Right ventricle myocardium inferior (tissue), 1 donor: ENCODE measurements at regions not wholly inside any gene's neighbourhood (a gene's known extent, or its start where the extent isn't known, plus 50 kb on each side); places are given as distances from the start of the nearest gene placed in this dataset.

Experiments used
- ATAC-seq: fragments of 200-7000 bp; cut with Tn5 transposase; one replicate; pipeline ENCODE4 v1.9.1; 2020; ENCODE audit warnings: mild to moderate bottlenecking, moderate library complexity
- DNase-seq: peaks from one replicate; pipeline ENCODE4 v3.0.0; 2021; ENCODE audit errors: missing footprints
- intact Hi-C: fragments of 100-400 bp; cut with DNase I; formaldehyde crosslinking; loops from one replicate; pipeline ENCODE4 v1.11.0; 2022
- donor health status: DM: no; HTN: yes; CAD: no; lungs with severe emphysema.

DNA sequence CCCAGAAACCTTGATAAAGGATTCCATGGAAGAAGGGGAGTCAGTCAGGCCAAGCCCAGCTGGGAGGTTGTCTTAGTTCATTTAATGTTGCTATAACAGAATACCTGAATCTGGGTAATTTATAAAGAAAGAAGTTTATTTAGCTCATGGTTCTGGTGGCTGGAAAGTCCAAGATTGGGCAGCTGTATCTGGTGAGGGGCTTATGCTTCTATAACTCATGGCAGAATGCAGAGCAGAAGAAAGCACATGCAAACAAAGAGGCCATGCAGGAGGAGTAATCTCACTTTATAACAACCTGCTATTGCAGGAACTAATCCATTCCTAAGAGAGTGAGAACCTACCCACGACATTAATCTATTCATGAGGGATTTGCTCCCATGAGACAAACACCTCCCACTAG lies 54.2 kb upstream of the ANKRD1 start:
- intact Hi-C loops = no loop called here
- DNase-seq = no peak
- no peak for ATAC-seq

DNA sequence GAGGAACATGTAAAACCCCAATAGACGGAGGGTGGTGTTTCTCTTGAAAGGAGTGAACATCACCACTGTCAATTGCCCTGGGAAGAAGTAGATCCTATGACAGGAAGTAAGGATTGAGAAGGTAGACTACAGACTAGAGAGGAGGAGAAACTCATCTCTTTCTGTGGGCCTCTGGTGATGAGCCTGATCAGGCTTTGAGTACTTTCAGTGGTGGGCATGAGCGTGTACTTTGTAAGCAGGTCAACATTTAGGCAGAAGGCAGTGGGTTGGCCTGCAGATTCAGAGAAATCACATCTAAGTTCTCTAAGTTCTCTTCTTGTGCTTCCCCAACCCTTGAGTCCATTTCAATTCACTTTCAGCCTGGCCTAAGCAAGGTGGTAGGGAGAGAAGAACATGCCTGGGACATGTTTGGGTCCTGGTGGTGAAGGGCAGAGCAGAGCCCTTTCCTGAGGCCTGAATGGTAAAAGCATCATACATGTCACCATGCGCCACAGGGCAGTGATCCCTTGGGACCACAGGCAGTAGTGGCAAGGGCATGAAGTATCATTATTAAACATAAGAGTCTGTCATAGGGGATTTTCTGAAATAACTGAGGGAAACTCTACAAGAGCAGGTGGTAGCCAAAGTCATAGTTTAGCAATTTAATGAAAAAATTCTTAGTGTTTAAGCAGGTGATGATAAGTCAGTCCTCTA lies 56.4 kb upstream of the ANKRD1 start:
- DNase-seq = no peak
- ATAC-seq = no peak
- intact Hi-C loops = no loop called here

DNA sequence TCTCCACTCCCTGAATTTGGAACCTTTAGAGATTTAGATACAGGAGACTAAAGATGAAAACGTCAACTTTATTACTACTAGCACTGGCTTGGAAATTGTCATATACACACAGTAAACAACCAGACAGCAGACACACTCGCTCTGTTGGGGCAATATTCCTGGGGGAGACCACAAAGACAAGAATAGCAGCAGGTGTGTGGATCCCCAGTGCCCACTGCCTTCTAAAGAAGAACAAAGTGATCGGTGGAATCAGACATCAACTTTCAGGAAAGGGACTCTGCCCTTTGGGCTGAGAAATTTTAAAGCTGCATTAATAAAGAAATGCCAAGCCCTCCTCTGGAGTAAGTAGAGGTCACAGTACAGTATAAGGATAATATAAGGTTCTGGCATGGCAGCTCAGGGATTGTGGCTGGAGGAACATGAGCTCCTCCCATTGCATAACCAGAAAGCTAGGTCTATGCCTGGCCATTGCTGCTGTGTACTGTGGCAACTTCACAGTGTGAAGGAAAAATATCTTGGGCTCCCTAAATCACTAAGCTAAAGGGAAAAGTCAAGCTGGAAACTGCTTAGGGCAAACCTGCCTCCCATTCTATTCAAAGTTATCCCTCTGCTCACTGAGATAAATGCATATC lies 57.1 kb upstream of the ANKRD1 start:
- DNase-seq (no peak), ATAC-seq (no peak)
- intact Hi-C loops = no loop called here

DNA sequence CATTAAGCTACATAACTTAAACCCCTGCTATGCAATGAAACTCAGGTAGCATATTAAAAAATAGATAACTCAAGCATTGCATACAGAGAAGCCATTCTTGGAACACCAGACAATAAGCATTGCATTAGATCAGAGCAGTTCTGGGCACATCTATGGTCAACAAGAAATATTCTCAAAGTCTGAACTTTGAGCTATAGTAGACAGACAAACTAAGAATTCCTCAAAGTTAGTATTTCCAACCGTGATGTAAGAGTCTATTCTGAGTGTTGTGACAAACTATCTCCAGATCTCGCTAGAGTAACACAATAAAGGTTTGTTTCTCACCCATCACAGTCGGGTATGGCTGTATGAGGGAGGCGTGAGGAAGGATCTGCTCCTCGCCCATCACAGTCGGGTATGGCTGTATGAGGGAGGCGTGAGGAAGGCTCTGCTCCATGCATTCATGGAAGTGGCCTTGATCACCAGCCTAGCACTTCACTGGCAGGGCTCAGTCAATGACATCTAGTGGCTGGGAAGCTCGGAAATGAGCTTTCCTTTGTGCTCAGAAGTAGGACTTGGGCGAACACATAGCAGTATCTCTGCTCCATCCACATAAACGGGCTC lies 61.6 kb upstream of the ANKRD1 start:
- ATAC-seq (no peak), DNase-seq (no peak)
- intact Hi-C loops = no loop called here

DNA sequence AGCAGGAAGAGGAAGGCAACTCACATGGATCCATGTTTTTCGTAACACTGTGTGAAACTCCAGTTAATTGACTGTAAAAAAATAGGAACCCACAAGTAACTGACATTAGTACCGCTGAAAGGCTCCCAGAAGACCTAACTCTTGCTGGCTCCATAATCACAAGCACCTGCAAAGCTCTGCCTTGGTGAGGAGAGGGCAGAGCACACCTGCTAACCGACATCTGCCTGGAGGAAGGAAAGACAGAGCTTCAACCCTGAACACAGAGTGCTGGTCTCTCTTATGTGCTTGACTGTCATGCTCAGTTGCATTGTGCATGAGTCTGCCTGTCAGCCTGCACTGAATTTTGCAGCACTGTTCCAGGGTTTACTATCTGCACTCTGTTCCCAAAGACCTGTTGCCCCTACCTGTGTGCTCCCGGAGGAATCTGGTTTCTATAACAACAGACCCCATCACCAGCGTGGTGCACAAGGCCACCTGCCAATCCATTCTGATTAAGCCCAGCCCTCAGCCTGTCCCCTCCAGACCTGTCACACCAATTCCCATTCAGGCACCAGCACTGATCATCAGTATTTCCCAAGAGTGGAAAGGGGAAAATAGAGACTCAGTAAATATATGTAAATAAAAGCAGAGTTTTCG lies 63.1 kb upstream of the ANKRD1 start:
- DNase-seq (no peak), ATAC-seq (no peak)
- intact Hi-C loops = no loop called here

DNA sequence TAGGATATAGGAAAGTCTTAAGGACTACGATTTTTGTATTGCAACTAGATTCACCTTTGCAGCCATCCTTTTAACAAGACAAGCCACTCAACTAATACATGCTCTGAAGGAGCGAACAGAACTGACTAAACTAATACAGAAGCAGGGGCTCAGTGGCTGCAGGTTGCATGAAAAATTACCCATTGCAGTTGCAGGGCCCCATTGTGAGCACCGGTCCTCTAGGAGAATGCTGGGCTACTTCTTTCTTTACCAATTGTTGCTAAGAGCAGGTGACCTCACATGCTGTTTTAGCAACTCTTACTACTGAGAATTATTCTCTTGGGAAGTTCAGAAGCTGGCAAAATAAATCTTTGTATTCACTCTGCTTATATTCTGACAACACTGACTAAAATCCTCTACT lies 64.0 kb upstream of the ANKRD1 start:
- intact Hi-C loops = no loop called here
- ATAC-seq = no peak

DNA sequence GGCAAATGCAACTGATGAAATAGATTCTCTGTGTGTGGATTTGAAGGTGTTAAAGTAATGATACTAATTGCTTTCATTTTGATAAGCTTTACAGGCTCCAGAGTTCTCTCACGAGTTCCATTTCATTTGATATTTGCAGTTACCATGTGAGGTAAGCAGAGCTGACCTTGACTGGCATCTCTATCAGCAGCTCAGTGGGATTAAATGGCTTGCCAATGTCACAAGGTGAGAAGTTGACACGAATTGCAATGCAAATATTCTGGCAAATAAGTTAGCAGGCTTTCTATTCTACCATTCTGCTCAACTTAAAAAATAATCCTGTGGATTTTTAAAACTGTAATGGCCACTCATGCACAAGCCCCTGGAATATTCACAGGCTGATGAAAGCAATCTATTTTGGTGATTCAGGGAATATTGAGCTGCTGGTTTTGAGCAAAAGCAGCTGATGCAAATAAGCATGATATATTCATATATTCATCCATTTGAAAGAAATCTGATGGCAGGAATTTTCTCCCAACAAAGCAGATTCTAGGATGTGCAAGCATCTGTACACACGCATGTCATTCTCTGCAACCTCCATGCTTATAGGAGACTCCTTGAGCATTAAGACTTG lies 64.5 kb upstream of the ANKRD1 start:
- intact Hi-C loops = no loop called here
- no peak for DNase-seq
- peak; percentile 62 for ATAC-seq

More for the DNA sequence above, 64.0 kb upstream of the ANKRD1 start:
- DNase-seq = no peak

DNA sequence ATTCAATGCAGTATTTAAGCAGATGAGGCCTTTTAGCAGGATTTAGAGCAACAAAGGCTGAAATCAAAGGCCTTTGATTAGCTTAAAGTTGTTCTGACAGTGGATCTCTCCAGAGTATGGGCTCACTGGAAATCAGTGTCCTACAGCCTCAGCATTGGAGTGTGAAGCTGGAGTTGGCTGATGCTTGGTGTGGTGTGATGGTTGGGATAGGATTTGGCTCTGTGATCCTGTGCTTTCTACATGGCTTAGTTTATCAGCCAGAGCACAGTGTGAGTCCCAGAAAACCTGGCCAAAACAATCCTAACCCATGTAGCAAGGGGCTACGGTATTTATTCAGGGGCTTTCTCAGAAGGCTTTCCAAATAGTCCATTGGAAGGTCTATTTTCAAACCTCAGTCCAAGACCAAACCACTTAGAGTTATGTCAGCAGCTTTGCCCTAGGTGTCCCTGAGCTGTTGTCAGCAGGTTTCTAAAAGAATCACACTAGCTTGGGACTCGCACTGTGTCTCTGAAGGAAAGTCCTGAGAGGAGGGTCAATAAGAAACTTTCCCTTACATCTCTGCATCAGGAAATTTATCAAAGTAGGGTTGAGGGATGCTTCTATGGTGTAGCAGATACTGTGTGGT lies 65.4 kb upstream of the ANKRD1 start:
- peak; percentile 89 for ATAC-seq
- intact Hi-C loops = loop anchor here (2.0 kb wide), 1 partner anchor 65 kb away; the partner anchor contains the start of gene ANKRD1

DNA sequence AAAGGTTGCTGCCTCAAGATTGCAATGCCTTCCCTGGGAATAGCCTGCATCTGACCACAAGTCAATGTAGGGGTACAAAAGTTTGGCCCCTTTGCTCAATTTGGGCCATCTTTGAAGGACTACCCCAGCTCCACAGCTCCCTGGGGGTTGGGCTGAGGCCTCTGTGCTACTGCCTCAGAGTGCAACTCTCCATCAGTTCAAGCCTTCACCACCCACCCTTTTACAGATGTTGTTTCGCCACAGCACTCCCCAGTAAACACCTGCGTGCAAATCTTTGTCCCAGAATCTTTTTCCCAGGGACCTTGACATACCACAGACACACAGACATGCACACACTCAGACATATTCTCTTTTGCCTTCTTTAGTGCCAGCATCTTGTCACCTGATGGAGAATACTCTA lies 66.0 kb upstream of the ANKRD1 start:
- ATAC-seq (no peak), DNase-seq (no peak)
- intact Hi-C loops = loop anchor here (2.0 kb wide), 1 partner anchor 66 kb away; the partner anchor contains the start of gene ANKRD1

More for the DNA sequence above, 65.4 kb upstream of the ANKRD1 start:
- no peak for DNase-seq

DNA sequence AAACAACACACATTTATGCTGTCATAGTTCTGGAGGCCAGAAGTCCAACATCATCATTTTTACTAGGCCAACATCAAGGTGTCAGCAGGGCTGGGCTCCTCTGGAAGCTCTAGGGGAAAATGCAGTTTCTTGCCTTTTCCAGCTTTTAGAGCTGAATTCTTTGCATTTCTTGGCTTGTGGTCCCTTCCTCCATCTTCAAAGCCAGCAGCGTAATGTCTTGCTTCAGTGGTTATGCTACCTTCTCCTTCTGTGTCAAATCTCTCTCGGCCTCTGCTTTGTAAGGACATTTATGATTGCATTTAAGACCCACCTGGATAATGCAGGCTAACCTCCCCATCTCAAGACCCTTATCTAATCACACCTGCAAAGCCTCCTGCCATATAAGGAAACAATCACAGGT lies 66.5 kb upstream of the ANKRD1 start:
- ATAC-seq (no peak), DNase-seq (no peak)
- intact Hi-C loops = loop anchor here (2.0 kb wide), 1 partner anchor 67 kb away; the partner anchor contains the start of gene ANKRD1

DNA sequence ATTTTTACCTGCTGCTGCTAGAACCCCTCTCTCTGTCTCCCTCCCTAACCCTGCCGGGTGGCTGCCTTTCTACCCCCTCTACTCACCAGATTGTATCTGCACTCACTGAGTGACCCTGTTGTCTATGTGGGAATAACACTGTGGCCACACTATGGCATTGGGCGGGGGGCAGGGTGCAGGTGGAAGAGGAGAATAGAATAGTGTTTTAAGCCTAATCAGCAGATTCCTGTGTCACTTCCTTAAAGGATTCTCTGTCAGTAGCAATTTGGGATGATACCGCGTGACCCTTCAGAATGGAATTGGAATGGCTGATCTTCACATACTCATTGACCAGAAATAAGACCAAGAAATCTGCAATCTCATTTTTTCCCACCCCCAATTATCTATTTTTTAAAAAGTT lies 67.1 kb upstream of the ANKRD1 start:
- intact Hi-C loops = no loop called here
- ATAC-seq (no peak), DNase-seq (no peak)

DNA sequence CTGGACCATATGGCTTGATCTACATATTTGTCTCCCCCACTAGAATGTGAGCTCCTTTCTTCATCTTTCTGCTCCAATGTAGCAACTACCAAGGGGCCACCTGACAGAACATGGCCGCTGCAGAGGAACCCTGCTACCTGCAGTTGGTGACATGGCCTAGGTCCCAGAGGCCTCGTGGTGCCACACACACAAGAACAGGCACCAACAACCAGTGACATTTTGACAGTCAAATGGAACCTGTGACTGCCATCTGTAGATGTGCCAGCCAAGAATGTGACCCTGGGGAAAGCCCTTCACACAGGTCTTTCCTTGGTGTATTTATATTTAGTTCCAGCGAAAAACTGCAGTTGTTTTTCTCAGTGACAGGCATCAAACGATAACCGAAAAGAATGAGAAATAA lies 67.9 kb upstream of the ANKRD1 start:
- intact Hi-C loops = no loop called here
- no peak for DNase-seq
- ATAC-seq = peak; percentile 43

DNA sequence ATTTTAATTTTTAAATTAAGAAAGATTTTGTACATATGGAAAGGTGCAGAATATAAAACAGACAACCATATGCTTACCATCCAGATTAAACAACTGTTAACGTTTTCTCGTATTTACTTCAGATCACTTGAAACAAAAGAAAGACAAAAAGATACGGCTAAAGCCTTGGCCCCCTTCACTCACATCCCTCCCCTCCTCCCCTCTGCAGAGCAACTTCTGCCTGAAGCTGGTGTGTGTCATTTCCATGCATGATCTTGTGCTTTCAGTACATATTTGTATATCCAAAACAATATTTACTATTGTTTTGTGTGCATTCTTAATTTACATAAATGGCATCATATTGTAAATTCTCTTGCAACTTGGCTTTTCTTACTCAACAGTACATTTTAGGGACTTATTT lies 68.5 kb upstream of the ANKRD1 start:
- intact Hi-C loops = no loop called here
- no peak for DNase-seq
- ATAC-seq = no peak

DNA sequence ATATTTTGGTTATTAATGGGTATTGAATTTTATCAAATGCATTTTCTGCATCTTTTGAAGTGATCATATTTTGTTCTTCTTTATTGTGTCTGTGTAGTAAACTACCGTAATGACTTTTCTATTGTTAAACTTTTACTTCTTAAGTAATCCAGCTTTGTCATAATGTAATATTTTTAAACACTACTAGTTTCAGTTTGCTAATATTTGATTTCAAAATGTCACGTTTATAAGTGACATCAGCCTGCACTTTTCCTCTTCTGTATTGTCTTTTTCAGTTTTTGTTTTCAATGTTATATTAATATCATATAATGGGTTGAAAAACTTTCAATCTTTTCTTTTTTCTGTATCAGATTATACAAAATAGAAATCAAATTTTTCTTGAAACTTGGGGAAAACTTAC lies 71.6 kb upstream of the ANKRD1 start:
- intact Hi-C loops = no loop called here
- no peak for DNase-seq
- ATAC-seq = no peak

DNA sequence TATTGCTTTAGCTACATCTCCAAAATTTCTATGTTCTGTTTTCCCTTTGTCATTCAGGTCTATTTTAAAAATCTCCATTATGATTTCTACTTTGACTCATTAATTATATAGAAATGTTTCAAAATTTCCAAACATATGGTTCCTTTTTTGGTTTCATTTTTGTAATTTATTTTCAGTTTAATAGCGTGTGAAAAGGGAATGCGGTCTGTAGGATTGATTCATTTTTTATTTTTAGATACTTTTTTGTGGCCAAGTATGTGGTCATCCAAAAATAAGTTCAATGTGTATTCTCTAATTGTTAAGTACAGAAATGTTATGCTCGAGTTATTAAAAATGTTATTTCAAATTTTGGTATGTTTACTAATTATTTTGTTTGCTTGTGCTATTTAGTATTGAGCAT lies 72.5 kb upstream of the ANKRD1 start:
- no peak for DNase-seq
- intact Hi-C loops = no loop called here
- no peak for ATAC-seq

DNA sequence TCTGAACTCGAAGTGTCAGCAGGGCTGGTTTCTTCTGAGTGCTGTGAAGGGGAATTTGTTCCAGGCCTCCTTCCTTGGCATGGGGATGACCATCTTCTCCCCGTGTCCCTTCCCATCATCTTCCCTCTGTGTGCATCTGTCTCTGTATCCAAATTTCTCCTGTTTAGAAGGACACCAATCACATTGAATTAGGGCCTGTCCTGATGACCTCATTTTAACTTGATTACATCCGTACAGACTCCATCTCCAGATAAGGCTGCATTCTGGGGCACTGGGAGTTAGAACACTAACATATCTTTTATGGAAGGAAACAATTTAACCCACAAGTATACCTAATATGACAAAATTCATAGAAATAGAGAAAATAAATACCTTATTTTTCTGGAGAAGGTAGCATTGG lies 76.8 kb upstream of the ANKRD1 start:
- no peak for DNase-seq
- intact Hi-C loops = no loop called here
- no peak for ATAC-seq

DNA sequence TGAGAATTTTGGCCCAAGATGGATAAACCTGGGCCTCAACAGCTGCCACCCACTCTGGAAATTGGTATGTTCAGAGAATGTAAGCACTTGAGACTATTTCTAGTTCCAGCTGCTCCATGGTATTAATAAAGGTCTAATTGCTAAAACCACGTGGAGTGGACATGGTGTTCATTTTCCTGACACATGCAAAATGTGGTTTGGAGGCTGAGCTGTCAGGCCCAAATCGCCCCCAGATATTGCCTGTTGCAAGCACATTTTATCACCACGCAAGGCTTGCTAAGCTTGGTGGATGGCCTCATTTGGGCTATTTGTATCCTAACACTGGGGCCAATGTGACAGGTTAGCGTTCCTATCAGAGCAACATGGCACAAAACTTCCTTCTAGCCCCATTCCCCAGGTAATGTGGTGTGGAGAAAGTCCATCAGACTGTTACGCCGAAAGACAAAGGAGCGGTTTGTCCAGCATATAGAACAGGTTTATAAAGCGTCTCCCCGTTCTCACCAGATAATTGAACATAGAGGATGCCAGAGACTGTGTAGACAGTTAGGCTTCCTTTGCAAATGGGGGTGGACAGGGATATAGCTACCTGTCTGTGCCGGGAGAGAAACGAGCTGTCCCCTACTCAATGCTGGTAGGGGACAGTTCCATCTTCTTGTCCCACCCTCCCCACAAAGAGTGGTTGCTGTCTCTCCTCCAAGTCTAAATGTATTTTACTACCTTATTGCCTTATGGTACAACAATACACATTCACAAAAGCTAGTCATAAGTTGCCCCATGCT lies 78.0 kb upstream of the ANKRD1 start:
- DNase-seq (no peak), ATAC-seq (no peak)
- intact Hi-C loops = no loop called here

DNA sequence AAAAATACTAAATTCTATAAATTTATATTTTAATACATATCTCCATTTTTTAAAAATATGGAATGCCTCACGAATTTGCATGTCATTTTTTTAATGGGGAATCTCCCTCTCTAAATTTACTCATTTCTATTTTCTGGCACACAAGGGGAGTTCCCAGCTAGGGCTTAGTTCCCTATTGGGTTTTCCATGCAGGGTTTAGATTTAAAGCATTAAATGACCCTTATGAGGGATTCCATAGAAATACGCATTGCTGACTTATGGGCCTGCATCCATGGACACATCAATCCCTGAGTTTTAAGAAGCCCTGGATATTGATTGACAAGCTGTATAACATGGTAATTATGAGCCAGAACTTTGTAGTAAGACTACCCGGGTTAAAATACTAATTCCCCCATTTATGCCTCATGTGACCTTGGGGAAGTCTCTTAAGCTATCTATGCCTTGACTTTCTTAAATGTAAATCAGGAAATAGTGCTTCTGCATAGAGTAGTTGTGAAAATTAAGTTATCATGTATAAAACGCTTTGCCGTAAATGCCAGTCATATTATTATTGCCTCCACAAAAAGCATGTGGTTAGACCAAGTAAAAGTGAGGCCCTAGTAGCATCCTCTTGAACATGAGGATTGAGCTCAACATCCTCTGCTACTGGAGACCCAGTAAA lies 78.8 kb upstream of the ANKRD1 start:
- no peak for DNase-seq
- intact Hi-C loops = no loop called here
- no peak for ATAC-seq
